ENCODE measurements at regions not wholly inside any gene's neighbourhood (a gene's known extent, or its start where the extent isn't known, plus 50 kb on each side); places are given as distances from the start of the nearest gene placed in this dataset.

GRCh38 chr12:19932413-19932812 lies 435.9 kb upstream of the PDE3A start:
- H3K9me3 Mint-ChIP-seq, result peaks cover 3% of the 10 kb centered on the region
- no peak overlapping the region for H3K4me3 Mint-ChIP-seq
- H3K4me1 Mint-ChIP-seq, result peaks cover 17% of the 10 kb centered on the region
- ATAC-seq (no peak), DNase-seq (ENCODE audit: low spot score) (no peak)
- no peak overlapping the region for H3K27ac Mint-ChIP-seq
- no peaks in the 10 kb centered on the region for H3K36me3 Mint-ChIP-seq
- ChIA-PET POLR2A (no interaction called here), CTCF (interaction anchor here (0.6 kb wide), 1 partner anchor 17 kb away, joined by 4 read pairs; no protein-coding TSS in a partner anchor)
- H3K27me3 Mint-ChIP-seq (ENCODE audit: low read depth), result no peaks in the 10 kb centered on the region
- TF ChIP-seq CREM (CRISPR knock-in tag; IDR thresholded peaks at IDR 0.05), result no peak
- TF ChIP-seq TCF7 (CRISPR knock-in tag; IDR thresholded peaks at IDR 0.05; ENCODE audit: low read depth), result no peak
- TF ChIP-seq IRF1 (CRISPR knock-in tag; IDR thresholded peaks at IDR 0.05), result no peak
- TF ChIP-seq E2F5 (CRISPR knock-in tag; IDR thresholded peaks at IDR 0.05), result no peak

- H3K9me3 Mint-ChIP-seq, result peaks cover 3% of the 10 kb centered on the region
- peaks cover 13% of the 10 kb centered on the region for H3K4me1 Mint-ChIP-seq
- no peaks in the 10 kb centered on the region for H3K36me3 Mint-ChIP-seq
- no peak for ATAC-seq
- TF ChIP-seq CREB1 (CRISPR knock-in tag; IDR thresholded peaks at IDR 0.05), result no peak
- TF ChIP-seq TEAD1 (CRISPR knock-in tag; IDR thresholded peaks at IDR 0.05), result no peak
- TF ChIP-seq GABPB1 (CRISPR knock-in tag; IDR thresholded peaks at IDR 0.05), result no peak
- no peak for TF ChIP-seq MXD4 (CRISPR knock-in tag; IDR thresholded peaks at IDR 0.05; ENCODE audit: borderline replicate concordance)
- no peak for TF ChIP-seq RORB (CRISPR knock-in tag; IDR thresholded peaks at IDR 0.05)
- no peak for TF ChIP-seq ZNF396 (CRISPR knock-in tag; IDR thresholded peaks at IDR 0.05; ENCODE audit: borderline replicate concordance)
- no peak for TF ChIP-seq ZNF425 (CRISPR knock-in tag; conservative IDR thresholded peaks at IDR 0.05)
- TF ChIP-seq ZBTB43 (CRISPR knock-in tag; IDR thresholded peaks at IDR 0.05), result no peak
- no peak for TF ChIP-seq NR1H2 (CRISPR knock-in tag; IDR thresholded peaks at IDR 0.05)
- TF ChIP-seq FOXJ3 (CRISPR knock-in tag; IDR thresholded peaks at IDR 0.05; ENCODE audit: borderline replicate concordance), result no peak
- no peak for TF ChIP-seq TEAD4 (CRISPR knock-in tag; IDR thresholded peaks at IDR 0.05)
- ChIA-PET CTCF (interaction anchor here (0.9 kb wide), 1 partner anchor 18 kb away, joined by 3 read pairs; no protein-coding TSS in a partner anchor), POLR2A (no interaction called here)
- H3K4me3 Mint-ChIP-seq, result no peak overlapping the region
- H3K27me3 Mint-ChIP-seq (ENCODE audit: low read depth), result no peaks in the 10 kb centered on the region
- DNase-seq (ENCODE audit: low spot score), result no peak
- H3K27ac Mint-ChIP-seq, result no peak overlapping the region
Observed at GRCh38 chr12:19933924-19934323, 434.4 kb upstream of the PDE3A start.

GRCh38 chr12:19937161-19937560 lies 431.2 kb upstream of the PDE3A start:
- H3K9me3 Mint-ChIP-seq, result peaks cover 3% of the 10 kb centered on the region
- ChIA-PET POLR2A (no interaction called here), CTCF (no interaction called here)
- no peak for ATAC-seq
- H3K27ac Mint-ChIP-seq, result no peak overlapping the region
- DNase-seq (ENCODE audit: low spot score), result no peak
- H3K4me1 Mint-ChIP-seq, result peaks cover 10% of the 10 kb centered on the region
- H3K27me3 Mint-ChIP-seq (ENCODE audit: low read depth), result no peaks in the 10 kb centered on the region
- no peak overlapping the region for H3K4me3 Mint-ChIP-seq
- no peak for TF ChIP-seq ZNF423 (CRISPR knock-in tag; IDR thresholded peaks at IDR 0.05)
- no peak for TF ChIP-seq USF2 (CRISPR knock-in tag; IDR thresholded peaks at IDR 0.05)
- TF ChIP-seq SOX15 (CRISPR knock-in tag; IDR thresholded peaks at IDR 0.05), result no peak
- TF ChIP-seq NFYB (CRISPR knock-in tag; conservative IDR thresholded peaks at IDR 0.05; ENCODE audit: low read depth), result no peak
- no peak for TF ChIP-seq ZNF396 (CRISPR knock-in tag; IDR thresholded peaks at IDR 0.05; ENCODE audit: borderline replicate concordance)
- TF ChIP-seq ZNF263 (CRISPR knock-in tag; IDR thresholded peaks at IDR 0.05; ENCODE audit: low read depth), result no peak
- no peak for TF ChIP-seq E2F5 (CRISPR knock-in tag; IDR thresholded peaks at IDR 0.05)
- no peak for TF ChIP-seq ERG (CRISPR knock-in tag; IDR thresholded peaks at IDR 0.05)
- TF ChIP-seq PREB (CRISPR knock-in tag; IDR thresholded peaks at IDR 0.05; ENCODE audit: borderline replicate concordance), result no peak
- no peak for TF ChIP-seq EMX1 (CRISPR knock-in tag; IDR thresholded peaks at IDR 0.05)
- no peaks in the 10 kb centered on the region for H3K36me3 Mint-ChIP-seq
